SK-N-SH (cell line): ENCODE measurements at regions not wholly inside any gene's neighbourhood (a gene's known extent, or its start where the extent isn't known, plus 50 kb on each side); places are given as distances from the start of the nearest gene placed in this dataset.

Experiments used
- CHD2 ChIP-seq: fragments of 150-350 bp; IDR thresholded peaks from 2 replicates; pipeline ENCODE4 v1.6.1; 2018; ENCODE audit warnings: low read length; ENCODE audit not compliant: partially characterized antibody
- JUND ChIP-seq: IDR thresholded peaks from 2 replicates; pipeline ENCODE4 v1.4.0; 2012
- MAX ChIP-seq: IDR thresholded peaks from 2 replicates; pipeline ENCODE4 v1.4.0; 2012; ENCODE audit warnings: low read depth
- POLR2AphosphoS5 ChIP-seq: IDR thresholded peaks from 2 replicates; pipeline ENCODE4 v1.6.1; 2012; ENCODE audit warnings: low read depth, low read length
- RAD21 ChIP-seq: IDR thresholded peaks from 2 replicates; pipeline ENCODE4 v1.6.1; 2012; ENCODE audit warnings: mild to moderate bottlenecking, low read length
- SMC3 ChIP-seq: IDR thresholded peaks from 2 replicates; pipeline ENCODE4 v1.6.1; 2012; ENCODE audit warnings: low read depth, low read length, improper control_type of control experiment
- TAF1 ChIP-seq: IDR thresholded peaks from 2 replicates; pipeline ENCODE4 v1.6.1; 2012; ENCODE audit warnings: low read depth, mild to moderate bottlenecking, low read length, moderate library complexity, borderline replicate concordance
- YY1 ChIP-seq: IDR thresholded peaks from 2 replicates; pipeline ENCODE4 v1.4.0; 2012; ENCODE audit warnings: low read depth, mild to moderate bottlenecking
- TF ChIP-seq, protein P1 (sequence below): fragments of 200-600 bp; sonication (generic); IDR thresholded peaks from 2 replicates; pipeline ENCODE4 v1.6.1; 2017; ENCODE audit warnings: antibody characterized with exemption, mild to moderate bottlenecking, moderate library complexity
- TF ChIP-seq, protein P2 (sequence below): IDR thresholded peaks from 2 replicates; pipeline ENCODE4 v1.4.0; 2012; ENCODE audit warnings: low read depth, borderline replicate concordance
- TF ChIP-seq, protein P3 (sequence below): IDR thresholded peaks from 2 replicates; pipeline ENCODE4 v1.6.1; 2012; ENCODE audit warnings: mild to moderate bottlenecking, low read depth, low read length, moderate library complexity

- TF ChIP-seq, protein P1, sequence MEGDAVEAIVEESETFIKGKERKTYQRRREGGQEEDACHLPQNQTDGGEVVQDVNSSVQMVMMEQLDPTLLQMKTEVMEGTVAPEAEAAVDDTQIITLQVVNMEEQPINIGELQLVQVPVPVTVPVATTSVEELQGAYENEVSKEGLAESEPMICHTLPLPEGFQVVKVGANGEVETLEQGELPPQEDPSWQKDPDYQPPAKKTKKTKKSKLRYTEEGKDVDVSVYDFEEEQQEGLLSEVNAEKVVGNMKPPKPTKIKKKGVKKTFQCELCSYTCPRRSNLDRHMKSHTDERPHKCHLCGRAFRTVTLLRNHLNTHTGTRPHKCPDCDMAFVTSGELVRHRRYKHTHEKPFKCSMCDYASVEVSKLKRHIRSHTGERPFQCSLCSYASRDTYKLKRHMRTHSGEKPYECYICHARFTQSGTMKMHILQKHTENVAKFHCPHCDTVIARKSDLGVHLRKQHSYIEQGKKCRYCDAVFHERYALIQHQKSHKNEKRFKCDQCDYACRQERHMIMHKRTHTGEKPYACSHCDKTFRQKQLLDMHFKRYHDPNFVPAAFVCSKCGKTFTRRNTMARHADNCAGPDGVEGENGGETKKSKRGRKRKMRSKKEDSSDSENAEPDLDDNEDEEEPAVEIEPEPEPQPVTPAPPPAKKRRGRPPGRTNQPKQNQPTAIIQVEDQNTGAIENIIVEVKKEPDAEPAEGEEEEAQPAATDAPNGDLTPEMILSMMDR = no peak
- TF ChIP-seq MAX (no peak), CHD2 (no peak), SMC3 (no peak), RAD21 (no peak), YY1 (no peak), JUND (no peak), TAF1 (no peak), POLR2AphosphoS5 (no peak)
- TF ChIP-seq, protein P2, sequence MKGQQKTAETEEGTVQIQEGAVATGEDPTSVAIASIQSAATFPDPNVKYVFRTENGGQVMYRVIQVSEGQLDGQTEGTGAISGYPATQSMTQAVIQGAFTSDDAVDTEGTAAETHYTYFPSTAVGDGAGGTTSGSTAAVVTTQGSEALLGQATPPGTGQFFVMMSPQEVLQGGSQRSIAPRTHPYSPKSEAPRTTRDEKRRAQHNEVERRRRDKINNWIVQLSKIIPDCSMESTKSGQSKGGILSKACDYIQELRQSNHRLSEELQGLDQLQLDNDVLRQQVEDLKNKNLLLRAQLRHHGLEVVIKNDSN = no peak
- TF ChIP-seq, protein P3, sequence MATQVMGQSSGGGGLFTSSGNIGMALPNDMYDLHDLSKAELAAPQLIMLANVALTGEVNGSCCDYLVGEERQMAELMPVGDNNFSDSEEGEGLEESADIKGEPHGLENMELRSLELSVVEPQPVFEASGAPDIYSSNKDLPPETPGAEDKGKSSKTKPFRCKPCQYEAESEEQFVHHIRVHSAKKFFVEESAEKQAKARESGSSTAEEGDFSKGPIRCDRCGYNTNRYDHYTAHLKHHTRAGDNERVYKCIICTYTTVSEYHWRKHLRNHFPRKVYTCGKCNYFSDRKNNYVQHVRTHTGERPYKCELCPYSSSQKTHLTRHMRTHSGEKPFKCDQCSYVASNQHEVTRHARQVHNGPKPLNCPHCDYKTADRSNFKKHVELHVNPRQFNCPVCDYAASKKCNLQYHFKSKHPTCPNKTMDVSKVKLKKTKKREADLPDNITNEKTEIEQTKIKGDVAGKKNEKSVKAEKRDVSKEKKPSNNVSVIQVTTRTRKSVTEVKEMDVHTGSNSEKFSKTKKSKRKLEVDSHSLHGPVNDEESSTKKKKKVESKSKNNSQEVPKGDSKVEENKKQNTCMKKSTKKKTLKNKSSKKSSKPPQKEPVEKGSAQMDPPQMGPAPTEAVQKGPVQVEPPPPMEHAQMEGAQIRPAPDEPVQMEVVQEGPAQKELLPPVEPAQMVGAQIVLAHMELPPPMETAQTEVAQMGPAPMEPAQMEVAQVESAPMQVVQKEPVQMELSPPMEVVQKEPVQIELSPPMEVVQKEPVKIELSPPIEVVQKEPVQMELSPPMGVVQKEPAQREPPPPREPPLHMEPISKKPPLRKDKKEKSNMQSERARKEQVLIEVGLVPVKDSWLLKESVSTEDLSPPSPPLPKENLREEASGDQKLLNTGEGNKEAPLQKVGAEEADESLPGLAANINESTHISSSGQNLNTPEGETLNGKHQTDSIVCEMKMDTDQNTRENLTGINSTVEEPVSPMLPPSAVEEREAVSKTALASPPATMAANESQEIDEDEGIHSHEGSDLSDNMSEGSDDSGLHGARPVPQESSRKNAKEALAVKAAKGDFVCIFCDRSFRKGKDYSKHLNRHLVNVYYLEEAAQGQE = no peak
These were observed 213.4 kb upstream of the HCCS start for GRCh38 chrX:10897768-10898167.
